ENCODE measurements at regions not wholly inside any gene's neighbourhood (a gene's known extent, or its start where the extent isn't known, plus 50 kb on each side); places are given as distances from the start of the nearest gene placed in this dataset.
A peak's percentile ranks its signal among the peaks of the same experiment; 100 is the strongest.

- no peak for DNase-seq (ENCODE audit: low spot score)
Observed at GRCh38 chr6:147712841-147713240, 204.4 kb downstream of the SAMD5 start.

DNA sequence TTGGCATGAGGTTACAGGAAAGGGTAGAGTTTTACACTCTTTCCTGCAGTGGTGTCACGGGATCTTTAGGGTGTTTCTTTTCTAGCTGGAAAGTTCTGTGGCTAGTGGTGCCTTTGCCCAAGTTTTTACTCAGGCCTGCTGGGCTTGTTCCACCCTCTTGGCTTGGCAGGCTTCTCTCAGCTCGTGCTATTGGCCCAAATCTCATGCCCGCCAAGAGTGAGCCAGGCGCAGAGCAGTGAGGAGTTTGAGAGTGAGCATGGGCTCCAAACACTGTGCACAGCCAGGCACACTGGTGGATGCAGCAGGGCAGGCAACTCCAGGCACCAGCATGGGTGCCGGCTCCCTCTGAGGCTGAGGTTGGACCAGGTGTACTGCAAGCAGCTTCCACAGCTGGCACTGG lies 206.5 kb downstream of the SAMD5 start:
- no peak for DNase-seq (ENCODE audit: low spot score)

GRCh38 chr6:147716434-147716833 lies 207.9 kb downstream of the SAMD5 start:
- DNase-seq (ENCODE audit: low spot score), result no peak

DNA sequence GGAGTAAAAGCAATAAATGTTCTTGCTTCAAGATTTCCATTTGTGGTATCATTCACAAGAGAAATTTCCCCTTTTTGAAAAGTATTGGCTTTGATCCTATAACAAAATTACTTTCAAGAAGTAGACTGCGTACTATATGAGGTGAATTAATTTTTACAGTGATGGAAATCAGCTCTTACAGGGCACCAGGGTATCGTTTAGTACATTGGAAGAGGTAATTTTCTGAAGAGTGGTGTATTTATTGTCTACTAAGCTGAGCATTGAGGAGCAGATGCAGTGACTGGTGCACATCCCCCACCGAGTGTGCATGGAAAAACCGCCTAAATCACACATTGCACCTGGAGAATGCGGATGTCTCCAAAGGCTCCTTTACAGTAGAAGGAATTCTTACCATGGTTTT lies 209.5 kb downstream of the SAMD5 start:
- DNase-seq (ENCODE audit: low spot score), result no peak

DNA sequence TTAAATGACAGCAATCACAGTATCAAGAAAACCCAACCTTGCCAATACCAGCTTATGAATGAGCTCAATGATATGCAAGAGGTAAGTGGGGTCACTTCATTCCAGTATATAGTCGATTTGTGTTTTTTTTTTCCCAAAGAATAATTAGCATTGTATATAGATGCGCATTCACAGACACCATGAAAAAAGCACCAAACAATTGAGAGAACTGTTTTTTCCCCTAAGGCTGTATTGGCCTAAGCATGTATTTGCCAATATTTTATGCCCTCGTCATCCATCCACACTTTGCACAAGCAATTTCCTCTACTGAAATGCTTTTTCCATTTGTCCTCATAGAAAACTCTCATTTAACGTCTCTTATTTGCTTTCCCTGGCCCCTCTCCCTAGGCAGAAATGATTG lies 213.7 kb downstream of the SAMD5 start:
- DNase-seq (ENCODE audit: low spot score), result no peak

- DNase-seq (ENCODE audit: low spot score), result no peak
Observed at GRCh38 chr6:147724454-147724853, 216.0 kb downstream of the SAMD5 start.

GRCh38 chr6:147726342-147726741 lies 217.9 kb downstream of the SAMD5 start:
- no peak for DNase-seq (ENCODE audit: low spot score)

DNA sequence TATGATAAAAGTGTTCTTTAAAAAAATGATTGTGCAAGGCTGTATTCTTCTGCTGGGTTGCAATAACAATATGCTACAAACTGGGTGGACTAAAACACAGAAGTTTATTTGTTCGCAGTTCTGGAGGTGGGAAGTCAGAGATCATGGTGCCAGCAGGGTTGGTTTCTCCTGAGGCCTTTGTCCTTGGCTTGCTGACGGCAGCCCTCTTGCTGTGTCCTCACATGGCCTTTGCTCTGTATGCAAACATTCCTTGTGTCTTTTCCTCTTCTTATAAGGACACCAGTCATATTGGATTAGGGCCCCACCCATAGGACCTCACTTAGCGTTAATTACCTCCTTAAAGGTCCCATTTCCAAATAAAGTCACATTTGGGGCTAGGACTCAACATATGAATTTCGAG lies 220.4 kb downstream of the SAMD5 start:
- DNase-seq (ENCODE audit: low spot score), result no peak

GRCh38 chr6:147733686-147734085 lies 225.2 kb downstream of the SAMD5 start:
- DNase-seq (ENCODE audit: low spot score), result no peak

- no peak for DNase-seq (ENCODE audit: low spot score)
Observed at GRCh38 chr6:147734151-147734550, 225.7 kb downstream of the SAMD5 start.

GRCh38 chr6:147735924-147736323 lies 227.4 kb downstream of the SAMD5 start:
- no peak for DNase-seq (ENCODE audit: low spot score)

DNA sequence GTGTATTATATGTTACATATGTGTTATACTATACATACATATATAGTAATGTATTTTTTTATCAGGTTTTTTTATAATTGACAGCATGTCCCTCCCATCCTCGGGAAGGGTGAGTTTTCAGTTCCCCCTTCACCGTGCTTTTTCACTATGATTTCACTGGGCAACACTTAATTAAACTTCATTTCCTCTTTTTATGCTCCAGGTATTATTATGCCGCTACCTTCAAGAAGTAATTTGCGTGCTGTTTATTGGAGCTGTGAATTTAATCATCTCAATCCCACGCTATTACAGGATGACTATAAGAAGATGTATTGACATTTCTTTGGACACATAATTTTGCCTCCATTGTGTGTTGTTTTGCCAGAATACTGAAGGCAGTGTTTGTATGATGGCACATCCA lies 228.6 kb downstream of the SAMD5 start:
- DNase-seq (ENCODE audit: low spot score), result no peak

GRCh38 chr6:147738099-147738498 lies 229.6 kb downstream of the SAMD5 start:
- DNase-seq (ENCODE audit: low spot score), result no peak

GRCh38 chr6:147738516-147739162 lies 230.1 kb downstream of the SAMD5 start:
- DNase-seq (ENCODE audit: low spot score), result no peak

GRCh38 chr6:147740326-147740725 lies 231.8 kb downstream of the SAMD5 start:
- no peak for DNase-seq (ENCODE audit: low spot score)

- no peak for DNase-seq (ENCODE audit: low spot score)
Observed at GRCh38 chr6:147740916-147741315, 232.4 kb downstream of the SAMD5 start.

DNA sequence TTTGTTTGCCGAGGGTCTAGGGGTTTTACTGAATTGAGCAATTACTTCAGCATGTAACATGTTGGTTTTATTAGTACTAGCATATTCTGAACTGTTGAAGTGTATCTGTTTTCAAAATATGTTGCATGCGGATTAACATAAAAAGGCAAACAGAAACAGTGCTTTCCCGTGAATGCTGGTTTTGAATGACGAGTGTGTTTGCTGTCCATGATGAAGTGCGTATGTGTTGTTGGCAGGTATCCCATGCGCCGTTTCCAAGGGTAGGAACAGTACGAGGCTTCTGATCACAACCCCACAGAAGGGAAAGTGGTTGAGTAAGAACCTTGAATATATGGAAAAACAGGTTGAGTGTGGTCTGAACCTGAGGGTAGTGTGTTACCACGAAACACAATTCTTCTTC lies 232.9 kb downstream of the SAMD5 start:
- no peak for DNase-seq (ENCODE audit: low spot score)

- peak; percentile 12 for DNase-seq (ENCODE audit: low spot score)
Observed at GRCh38 chr6:147742440-147742839, 233.9 kb downstream of the SAMD5 start.

GRCh38 chr6:147744012-147744411 lies 235.5 kb downstream of the SAMD5 start:
- DNase-seq (ENCODE audit: low spot score), result no peak

DNA sequence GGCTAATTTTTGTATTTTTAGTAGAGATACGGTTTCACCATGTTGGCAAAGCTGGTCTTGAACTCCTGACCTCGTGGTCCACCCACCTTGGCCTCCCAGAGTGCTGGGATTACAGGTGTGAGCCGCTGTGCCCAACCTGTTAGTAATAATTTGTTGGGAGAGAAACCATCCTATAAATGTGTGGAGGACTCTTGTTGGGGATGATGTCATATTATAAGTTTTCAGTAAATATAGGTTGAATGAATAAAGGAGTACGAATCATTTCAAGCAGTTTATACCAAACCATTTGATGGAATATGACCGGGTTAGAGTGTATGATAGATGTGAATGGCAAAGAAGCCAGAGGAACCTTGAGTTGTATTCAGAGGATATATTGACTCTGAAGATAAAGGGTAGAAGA lies 240.8 kb downstream of the SAMD5 start:
- no peak for DNase-seq (ENCODE audit: low spot score)

- no peak for DNase-seq (ENCODE audit: low spot score)
Observed at GRCh38 chr6:147750413-147750812, 241.9 kb downstream of the SAMD5 start.

- no peak for DNase-seq (ENCODE audit: low spot score)
Observed at GRCh38 chr6:147751232-147751631, 242.7 kb downstream of the SAMD5 start.

DNA sequence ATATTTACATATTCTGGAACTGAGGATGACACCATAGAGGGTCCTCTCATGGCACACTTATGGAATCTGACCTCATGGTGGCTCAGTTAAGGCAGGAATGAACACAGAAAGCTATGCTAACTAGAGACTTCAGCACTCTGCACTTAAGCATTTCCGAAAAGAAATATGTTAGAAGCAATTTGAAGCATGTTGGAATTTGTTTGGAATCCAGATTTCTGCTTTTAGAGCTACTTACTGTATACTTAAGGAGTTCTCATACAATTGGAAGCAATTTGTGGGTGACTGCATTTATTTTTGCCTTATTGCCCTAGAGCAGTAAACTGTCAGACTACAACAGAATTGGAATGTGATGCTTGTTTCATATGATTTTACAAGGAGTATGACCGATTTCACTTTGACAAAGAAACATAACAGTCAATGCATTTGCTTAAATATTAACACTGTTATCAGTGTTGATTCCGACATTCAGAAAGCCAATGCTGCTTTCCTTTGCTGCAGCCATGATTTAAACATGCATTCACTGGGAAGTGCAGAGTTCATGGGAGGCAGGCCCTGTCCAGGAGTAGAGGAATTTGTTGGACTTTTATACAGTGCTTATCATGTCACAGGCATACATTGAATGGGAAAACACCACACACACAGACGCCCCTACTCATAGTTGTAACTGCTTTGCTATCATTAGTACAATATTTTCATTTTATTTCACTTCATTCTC lies 244.4 kb downstream of the SAMD5 start:
- no peak for DNase-seq (ENCODE audit: low spot score)

DNA sequence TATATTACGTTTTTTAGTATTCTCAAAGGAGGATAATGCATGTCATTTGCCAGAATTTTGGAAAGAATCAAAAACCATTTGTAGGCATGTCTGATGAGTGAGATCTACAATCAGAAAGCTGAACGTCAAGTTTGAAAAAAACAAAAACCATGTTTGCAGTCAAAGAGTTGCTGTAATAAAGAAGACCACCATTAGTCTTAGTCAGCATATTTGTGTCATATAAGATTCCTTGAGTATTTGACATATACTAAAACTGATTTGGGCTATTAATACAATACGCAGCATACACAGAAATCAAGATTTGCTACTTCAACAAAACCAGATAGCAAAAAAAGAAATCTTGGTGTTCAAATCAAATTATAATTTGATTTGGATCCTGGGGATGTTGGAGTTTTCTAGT lies 247.5 kb downstream of the SAMD5 start:
- DNase-seq (ENCODE audit: low spot score), result no peak

All from HT-29 (cell line).